Left cardiac atrium (tissue), 4 donors: ENCODE measurements at regions not wholly inside any gene's neighbourhood (a gene's known extent, or its start where the extent isn't known, plus 50 kb on each side); places are given as distances from the start of the nearest gene placed in this dataset.

ENCODE experiments used
- ATAC-seq, 2 donors: fragments of 200-7000 bp; cut with Tn5 transposase; one replicate each; pipeline ENCODE4 v1.9.1; 2020; ENCODE audit warnings: mild to moderate bottlenecking in 2 of 2, moderate library complexity in 2 of 2
- DNase-seq: peaks from one replicate; pipeline ENCODE4 v3.0.0-alpha.2; 2020
- intact Hi-C, 2 donors: fragments of 100-400 bp; cut with DNase I; formaldehyde crosslinking; loops; one replicate each; pipeline versions ENCODE4 v1.14.1 to v1.15.1; 2022 to 2023
- donor health status: DM: no; HTN: yes; CAD: no.
- donor health status: DM: no; HTN: yes; CAD: no; lungs with severe emphysema.
- donor health status: DM: yes; HTN: yes; CAD: no.
- donor health status: Dilated cardiomyopathy.

DNA sequence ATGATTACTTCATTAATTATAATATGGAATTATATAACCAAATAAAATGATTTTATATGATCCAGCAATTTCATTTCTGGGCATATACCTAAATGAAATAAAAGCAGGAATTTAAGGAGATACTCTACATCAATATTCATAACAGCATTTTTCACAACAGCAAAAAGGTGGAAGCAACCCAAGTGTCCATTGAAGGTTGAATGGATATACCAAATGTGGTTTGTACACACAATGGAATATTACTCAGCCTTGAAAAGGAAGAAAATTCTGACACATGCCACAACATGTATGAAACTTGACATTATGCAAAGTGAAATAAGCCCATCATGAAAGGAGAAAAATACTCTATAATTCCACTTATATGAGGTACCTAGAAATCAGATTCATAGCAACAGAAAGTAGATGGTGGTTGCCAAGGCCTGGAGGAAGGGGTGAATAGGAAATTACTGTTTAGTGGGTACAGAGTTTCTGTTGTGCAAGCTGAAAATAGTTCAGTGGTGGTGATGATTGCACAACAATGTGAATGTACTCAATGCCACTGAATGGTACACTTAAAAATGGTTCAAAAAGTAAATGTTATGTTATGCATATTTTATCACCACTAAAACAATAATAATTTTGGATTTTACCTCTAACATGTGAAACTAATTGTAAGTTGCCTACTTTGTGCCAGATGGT, 471.5 kb downstream of the SPRY1 start:
- intact Hi-C loops: no loop called here
- ATAC-seq (no peak), DNase-seq (no peak)

- ATAC-seq: peak; percentile 50 to 76
- no peak for DNase-seq
- intact Hi-C loops: no loop called here
These were observed 473.0 kb downstream of the SPRY1 start for GRCh38 chr4:123869286-123870215.

GRCh38 chr4:123870216-123870876, 473.8 kb downstream of the SPRY1 start:
- DNase-seq (no peak), ATAC-seq (peak in 1 of 2 donors; percentile 70)
- intact Hi-C loops: no loop called here

DNA sequence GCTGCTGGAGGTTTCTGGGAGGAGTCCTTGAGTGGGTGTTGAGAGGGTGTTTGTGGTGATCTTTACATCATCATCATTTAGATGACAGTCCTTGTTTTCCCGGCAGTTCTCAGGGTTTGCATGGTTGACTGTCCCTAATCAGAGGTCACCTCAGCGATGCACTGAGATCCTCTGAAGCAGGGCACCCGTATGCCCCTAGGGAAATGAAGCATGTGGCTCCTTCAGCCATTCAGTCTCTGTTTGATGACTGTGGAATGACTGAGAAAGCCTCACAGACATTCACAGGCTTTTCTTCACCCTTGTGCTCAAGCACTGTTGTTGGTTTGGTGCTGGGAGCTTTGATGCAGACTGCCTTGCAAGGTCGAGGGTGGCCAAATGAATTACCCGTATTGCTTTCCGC, 474.7 kb downstream of the SPRY1 start:
- DNase-seq (no peak), ATAC-seq (peak in 1 of 2 donors; percentile 9)
- intact Hi-C loops: no loop called here

- DNase-seq (no peak), ATAC-seq (peak in 1 of 2 donors; percentile 25)
- intact Hi-C loops: no loop called here
These were observed 477.5 kb downstream of the SPRY1 start for GRCh38 chr4:123874063-123874462.

DNA sequence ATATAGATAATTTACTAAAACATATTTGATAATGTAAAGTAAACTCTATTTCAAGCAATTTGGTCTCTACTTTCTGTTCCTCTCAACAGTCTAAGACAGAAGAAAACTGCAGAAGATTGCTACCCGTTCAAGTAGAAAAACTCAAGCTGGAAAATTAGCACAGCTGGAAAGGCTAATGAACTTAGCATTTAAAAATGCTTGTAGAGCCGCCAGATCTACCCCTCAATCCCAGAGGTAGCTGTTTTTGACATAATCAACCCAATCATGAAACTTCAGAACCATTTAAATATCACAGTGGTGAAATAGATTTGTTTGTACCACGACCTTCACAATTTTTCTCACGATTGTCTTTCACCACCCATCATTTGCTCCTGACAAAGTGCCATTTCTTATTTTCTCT, 479.5 kb downstream of the SPRY1 start:
- DNase-seq (no peak), ATAC-seq (no peak)
- intact Hi-C loops: no loop called here

- ATAC-seq: peak in 1 of 2 donors; percentile 30
- intact Hi-C loops: no loop called here
- DNase-seq: no peak
These were observed 480.1 kb downstream of the SPRY1 start for GRCh38 chr4:123876671-123877101.

DNA sequence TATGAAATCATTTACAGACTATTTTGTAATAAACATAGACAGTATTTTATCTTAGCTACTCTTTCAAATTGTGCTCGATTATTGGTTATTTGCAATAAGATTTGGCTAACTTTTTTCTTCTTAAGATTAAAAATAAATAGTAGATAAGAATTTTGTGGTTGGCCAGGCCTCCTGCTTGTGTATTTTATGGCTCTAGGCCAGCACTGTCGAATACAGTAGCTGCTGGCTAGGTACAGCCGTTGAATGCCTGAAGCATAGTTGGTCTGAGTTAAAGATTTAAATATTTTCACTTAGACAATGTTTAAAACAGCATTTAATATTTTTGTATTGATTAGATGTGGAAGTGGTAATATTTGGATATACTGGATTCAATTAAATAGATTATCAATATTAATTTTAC, 481.0 kb downstream of the SPRY1 start:
- ATAC-seq (no peak), DNase-seq (no peak)
- intact Hi-C loops: no loop called here

GRCh38 chr4:123878976-123879375, 482.4 kb downstream of the SPRY1 start:
- DNase-seq (no peak), ATAC-seq (no peak)
- intact Hi-C loops: no loop called here

GRCh38 chr4:123880631-123881030, 484.0 kb downstream of the SPRY1 start:
- DNase-seq (no peak), ATAC-seq (no peak)
- intact Hi-C loops: no loop called here

DNA sequence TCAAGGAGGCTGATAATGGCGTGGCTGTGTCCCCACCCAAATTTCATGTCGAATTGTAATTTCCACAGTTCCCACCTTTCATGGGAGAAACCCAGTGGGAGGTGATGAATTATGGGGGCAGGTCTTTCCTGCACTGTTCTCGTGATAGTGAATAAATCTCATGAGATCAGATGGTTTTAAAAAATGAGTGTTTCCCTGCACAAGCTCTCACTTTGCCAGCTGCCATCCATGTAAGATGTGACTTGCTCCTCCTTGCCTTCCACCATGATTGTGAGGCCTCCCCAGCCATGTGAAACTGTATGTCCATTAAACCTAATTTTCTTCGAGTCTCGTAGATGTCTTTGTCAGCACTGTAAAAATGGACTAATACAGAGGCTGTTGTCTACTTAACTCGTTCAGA, 488.3 kb downstream of the SPRY1 start:
- intact Hi-C loops: no loop called here
- DNase-seq: no peak
- no peak for ATAC-seq

DNA sequence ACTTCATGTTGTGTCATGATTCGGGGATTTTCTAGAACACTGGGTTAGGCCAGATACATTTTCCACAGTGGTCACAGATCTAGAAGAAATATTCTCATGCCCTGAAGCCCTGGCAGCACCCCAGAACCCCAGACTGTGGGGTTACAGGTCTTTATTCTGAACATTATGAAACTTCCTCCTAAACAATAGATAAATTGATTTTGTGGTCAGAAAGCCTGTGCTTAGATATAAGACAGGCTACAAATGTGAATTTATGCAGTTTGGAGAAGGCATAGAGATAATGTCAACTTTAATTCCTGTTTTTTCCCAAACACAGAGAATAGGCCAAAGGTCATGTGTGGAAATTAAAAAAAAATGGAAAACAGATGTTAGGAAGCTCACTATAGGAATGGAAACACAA, 492.9 kb downstream of the SPRY1 start:
- intact Hi-C loops: no loop called here
- no peak for DNase-seq

DNA sequence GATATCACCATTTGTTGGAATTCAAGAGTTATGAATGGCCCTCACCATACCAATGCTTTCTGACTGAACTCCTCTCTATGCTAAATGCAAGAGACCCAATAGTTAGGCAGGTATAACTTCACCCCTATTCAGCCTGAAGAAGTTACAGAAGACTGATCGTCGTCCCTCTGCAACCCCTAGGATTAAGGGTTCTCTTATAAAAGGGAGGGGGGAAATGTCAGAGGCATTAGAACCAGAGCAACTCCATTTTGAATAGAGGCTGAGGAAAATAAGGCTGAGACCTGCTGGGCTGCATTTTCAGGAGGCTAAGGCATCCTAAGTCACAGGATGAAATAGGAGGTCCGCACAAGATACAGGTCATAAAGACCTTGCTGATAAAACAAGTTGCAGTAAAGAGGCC, 494.3 kb downstream of the SPRY1 start:
- no peak for ATAC-seq
- intact Hi-C loops: no loop called here

More for the DNA sequence above, 492.9 kb downstream of the SPRY1 start:
- no peak for ATAC-seq

DNA sequence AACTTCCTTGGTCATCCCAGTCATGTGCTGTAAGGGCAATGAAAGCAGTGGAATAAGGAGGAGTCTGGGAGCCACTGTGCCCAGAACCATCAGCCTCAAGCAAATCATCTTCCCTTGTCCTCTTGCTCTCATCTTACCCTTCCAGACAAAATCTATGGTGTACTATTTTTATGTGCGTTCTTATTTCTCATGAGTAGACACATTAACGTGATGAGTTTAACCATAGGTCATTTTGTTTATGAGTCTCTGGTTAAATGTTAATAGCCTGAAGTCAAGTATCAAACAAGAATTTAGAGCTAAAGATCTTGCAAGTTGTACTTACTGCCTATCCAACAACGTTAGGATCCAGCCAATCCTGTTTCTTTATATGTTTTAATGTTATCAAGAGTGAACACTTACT, 495.3 kb downstream of the SPRY1 start:
- intact Hi-C loops: no loop called here
- ATAC-seq: no peak

More for the DNA sequence above, 494.3 kb downstream of the SPRY1 start:
- no peak for DNase-seq

DNA sequence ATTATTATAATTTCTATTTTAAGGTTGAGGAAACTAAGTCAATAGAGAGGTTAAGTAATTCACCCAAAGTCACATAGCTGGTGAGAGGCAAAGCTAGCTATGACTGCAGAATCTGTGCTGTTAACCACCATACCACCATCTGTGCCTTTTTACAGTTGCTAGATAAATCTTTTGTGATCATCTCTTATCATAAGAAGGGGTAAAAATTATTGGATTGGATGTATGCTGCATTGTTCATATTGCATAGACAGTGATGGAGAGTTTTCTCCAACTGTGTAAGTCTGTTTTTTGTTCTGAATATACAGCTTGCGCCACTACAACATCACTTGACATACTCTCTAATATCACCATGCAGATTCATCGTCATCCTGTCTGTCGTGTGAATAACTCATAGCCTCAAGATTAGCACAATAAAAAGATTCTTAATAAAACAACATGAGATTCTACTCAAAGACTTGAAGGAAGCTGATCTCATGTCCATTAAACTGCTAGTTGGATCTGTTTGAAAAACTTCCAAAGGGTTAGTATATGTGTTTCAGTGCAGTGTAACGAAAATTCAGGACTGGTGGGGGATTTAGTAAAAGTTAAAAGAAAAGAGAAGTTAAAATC, 495.9 kb downstream of the SPRY1 start:
- intact Hi-C loops: no loop called here
- no peak for DNase-seq
- peak in 1 of 2 donors; percentile 14 for ATAC-seq

More for the DNA sequence above, 495.3 kb downstream of the SPRY1 start:
- no peak for DNase-seq

- intact Hi-C loops: no loop called here
- no peak for DNase-seq
- peak; percentile 35 to 58 for ATAC-seq
These were observed 496.7 kb downstream of the SPRY1 start for GRCh38 chr4:123893011-123893981.

DNA sequence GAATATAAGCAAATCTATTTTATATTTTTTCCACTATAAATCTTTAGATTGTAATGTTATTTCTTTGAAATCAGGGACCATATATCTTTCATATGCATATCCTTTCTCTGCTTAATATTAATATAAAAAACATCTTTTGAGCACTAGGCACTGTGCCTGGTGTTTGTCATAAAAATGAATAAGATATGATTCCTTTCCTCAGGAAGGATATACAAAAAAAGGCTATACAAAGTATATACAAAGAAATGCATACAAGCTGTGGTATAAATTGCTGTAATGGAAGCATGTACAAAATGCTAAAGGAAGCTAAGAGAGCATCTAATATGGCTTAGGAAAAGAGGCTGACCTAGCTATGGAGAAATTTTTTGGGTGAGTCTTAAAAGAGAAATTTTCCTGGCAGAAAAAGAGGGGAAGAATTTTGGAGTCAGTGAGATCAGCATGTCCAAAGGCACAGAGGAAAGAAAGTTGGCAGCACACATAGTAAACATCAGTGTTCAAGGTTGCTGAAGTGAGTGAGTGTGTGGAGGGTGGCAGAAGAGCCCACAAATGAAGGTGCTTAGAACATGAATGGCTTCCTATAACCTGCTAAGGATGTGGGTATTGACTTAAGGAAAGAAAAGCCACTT, 500.0 kb downstream of the SPRY1 start:
- ATAC-seq (peak; percentile 74 to 81), DNase-seq (no peak)
- intact Hi-C loops: no loop called here
